HEK293T (cell line): ENCODE measurements at regions not wholly inside any gene's neighbourhood (a gene's known extent, or its start where the extent isn't known, plus 50 kb on each side); places are given as distances from the start of the nearest gene placed in this dataset.

ENCODE experiments used
- CTCF ChIA-PET: fragments of 350-600 bp; formaldehyde crosslinking; extraction: SDS; loops from one replicate; lab custom pipeline; 2021; ENCODE audit warnings: antibody characterized with exemption, inconsistent platforms; lab: Yijun Ruan, JAX
- POLR2A ChIA-PET: fragments of 350-600 bp; formaldehyde crosslinking; extraction: SDS; loops from one replicate; lab custom pipeline; 2020; ENCODE audit warnings: antibody characterized with exemption, inconsistent platforms; lab: Yijun Ruan, JAX
- DNase-seq: peaks from one replicate; pipeline ENCODE4 v3.0.0; 2012; ENCODE audit warnings: mixed read lengths; ENCODE audit errors: extremely low spot score
- ARNT ChIP-seq: fragments of 450-650 bp; IDR thresholded peaks from 2 replicates; pipeline ENCODE4 v1.6.1; 2017; ENCODE audit warnings: mild to moderate bottlenecking
- BHLHE40 ChIP-seq: fragments of 450-650 bp; IDR thresholded peaks from 2 replicates; pipeline ENCODE4 v1.6.1; 2016; ENCODE audit warnings: mild to moderate bottlenecking, moderate library complexity, borderline replicate concordance
- CTBP1 ChIP-seq: fragments of 450-650 bp; IDR thresholded peaks from 2 replicates; pipeline ENCODE4 v1.6.1; 2016; ENCODE audit warnings: borderline replicate concordance
- ELF4 ChIP-seq: fragments of 450-650 bp; IDR thresholded peaks from 2 replicates; pipeline ENCODE4 v1.6.1; 2017; ENCODE audit warnings: antibody characterized with exemption
- FOXA1 ChIP-seq: fragments of 450-650 bp; IDR thresholded peaks from 2 replicates; pipeline ENCODE4 v1.6.1; 2016; ENCODE audit warnings: mild to moderate bottlenecking
- FOXK2 ChIP-seq: fragments of 450-650 bp; IDR thresholded peaks from 2 replicates; pipeline ENCODE4 v1.6.1; 2016; ENCODE audit warnings: mild to moderate bottlenecking
- FOXM1 ChIP-seq: fragments of 450-650 bp; IDR thresholded peaks from 2 replicates; pipeline ENCODE4 v1.6.1; 2017; ENCODE audit warnings: mild to moderate bottlenecking, borderline replicate concordance
- HDGF ChIP-seq: fragments of 450-650 bp; IDR thresholded peaks from 2 replicates; pipeline ENCODE4 v1.6.1; 2017; ENCODE audit warnings: antibody characterized with exemption, borderline replicate concordance
- L3MBTL2 ChIP-seq: fragments of 450-650 bp; conservative IDR thresholded peaks from 2 replicates; pipeline ENCODE4 v1.6.1; 2016; ENCODE audit warnings: mild to moderate bottlenecking
- LEF1 ChIP-seq: fragments of 450-650 bp; IDR thresholded peaks from 2 replicates; pipeline ENCODE4 v1.6.1; 2017; ENCODE audit warnings: mild to moderate bottlenecking, borderline replicate concordance
- NFRKB ChIP-seq: fragments of 450-650 bp; IDR thresholded peaks from 2 replicates; pipeline ENCODE4 v1.6.1; 2016; ENCODE audit warnings: mild to moderate bottlenecking, moderate library complexity
- SP1 ChIP-seq: fragments of 450-650 bp; IDR thresholded peaks from 2 replicates; pipeline ENCODE4 v1.6.1; 2017
- SUZ12 ChIP-seq: fragments of 450-650 bp; IDR thresholded peaks from 2 replicates; pipeline ENCODE4 v1.6.1; 2016; ENCODE audit warnings: mild to moderate bottlenecking
- TARDBP ChIP-seq: fragments of 450-650 bp; IDR thresholded peaks from 2 replicates; pipeline ENCODE4 v1.6.1; 2016
- ZNF384 ChIP-seq: fragments of 450-650 bp; IDR thresholded peaks from 2 replicates; pipeline ENCODE4 v1.6.1; 2016
- TF ChIP-seq, protein P1 (sequence below): fragments of 450-650 bp; IDR thresholded peaks from 2 replicates; pipeline ENCODE4 v1.6.1; 2016

DNA sequence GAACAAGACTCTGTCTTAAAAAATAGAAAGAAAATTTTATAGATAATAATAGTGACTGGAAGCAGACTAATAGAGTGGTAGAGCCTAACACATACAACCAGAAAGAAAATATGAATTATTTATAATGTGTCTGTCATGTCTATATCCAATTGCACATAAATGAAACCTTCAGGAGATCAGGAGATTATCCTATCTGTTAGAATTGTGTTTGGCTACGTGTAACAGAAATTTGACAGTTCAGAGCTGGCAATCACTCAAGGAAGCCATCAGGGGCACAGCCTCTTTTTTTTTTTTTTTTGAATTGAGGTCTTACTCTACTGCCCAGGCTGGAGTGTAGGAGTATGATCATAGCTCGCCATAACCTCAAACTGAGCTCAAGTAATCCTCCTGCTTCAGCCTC lies 157.2 kb downstream of the TGFB2 start:
- TF ChIP-seq HDGF (no peak), CTBP1 (no peak), BHLHE40 (no peak)
- DNase-seq, result no peak
- ChIA-PET POLR2A (no interaction called here), CTCF (no interaction called here)

DNA sequence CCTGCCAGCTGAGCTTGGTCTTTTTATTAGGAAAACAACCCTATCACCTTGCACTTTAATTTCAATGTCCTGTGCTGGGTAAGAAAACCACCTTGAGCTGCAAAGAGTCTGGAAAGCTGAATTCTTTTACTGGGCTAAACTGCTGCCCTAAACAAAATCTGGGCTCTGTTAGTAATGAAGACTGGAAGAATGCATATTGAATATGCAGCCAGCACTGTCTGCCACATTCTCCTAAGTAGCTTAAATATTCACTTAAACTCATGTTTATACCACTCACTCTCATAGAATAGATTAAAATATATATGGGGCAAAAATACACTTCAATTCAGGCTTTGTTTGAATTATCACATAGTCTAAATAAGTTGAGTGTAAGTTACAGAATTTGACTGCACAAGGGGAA lies 158.0 kb downstream of the TGFB2 start:
- ChIA-PET CTCF (interaction anchor here (0.6 to 0.8 kb wide), 2 partner anchors 11 to 16 kb away, joined by 3 read pairs; no protein-coding TSS in a partner anchor), POLR2A (no interaction called here)
- DNase-seq, result no peak
- no peak for TF ChIP-seq ARNT
- TF ChIP-seq HDGF, result no peak
- TF ChIP-seq SP1, result no peak
- TF ChIP-seq ELF4, result no peak
- no peak for TF ChIP-seq CTBP1
- TF ChIP-seq TARDBP, result no peak
- TF ChIP-seq FOXM1, result no peak
- TF ChIP-seq, protein P1, sequence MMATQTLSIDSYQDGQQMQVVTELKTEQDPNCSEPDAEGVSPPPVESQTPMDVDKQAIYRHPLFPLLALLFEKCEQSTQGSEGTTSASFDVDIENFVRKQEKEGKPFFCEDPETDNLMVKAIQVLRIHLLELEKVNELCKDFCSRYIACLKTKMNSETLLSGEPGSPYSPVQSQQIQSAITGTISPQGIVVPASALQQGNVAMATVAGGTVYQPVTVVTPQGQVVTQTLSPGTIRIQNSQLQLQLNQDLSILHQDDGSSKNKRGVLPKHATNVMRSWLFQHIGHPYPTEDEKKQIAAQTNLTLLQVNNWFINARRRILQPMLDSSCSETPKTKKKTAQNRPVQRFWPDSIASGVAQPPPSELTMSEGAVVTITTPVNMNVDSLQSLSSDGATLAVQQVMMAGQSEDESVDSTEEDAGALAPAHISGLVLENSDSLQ, result no peak
- no peak for TF ChIP-seq FOXA1
- TF ChIP-seq LEF1, result no peak
- no peak for TF ChIP-seq NFRKB
- TF ChIP-seq SUZ12, result no peak
- TF ChIP-seq ZNF384, result no peak
- TF ChIP-seq L3MBTL2, result no peak
- no peak for TF ChIP-seq BHLHE40
- no peak for TF ChIP-seq FOXK2

DNA sequence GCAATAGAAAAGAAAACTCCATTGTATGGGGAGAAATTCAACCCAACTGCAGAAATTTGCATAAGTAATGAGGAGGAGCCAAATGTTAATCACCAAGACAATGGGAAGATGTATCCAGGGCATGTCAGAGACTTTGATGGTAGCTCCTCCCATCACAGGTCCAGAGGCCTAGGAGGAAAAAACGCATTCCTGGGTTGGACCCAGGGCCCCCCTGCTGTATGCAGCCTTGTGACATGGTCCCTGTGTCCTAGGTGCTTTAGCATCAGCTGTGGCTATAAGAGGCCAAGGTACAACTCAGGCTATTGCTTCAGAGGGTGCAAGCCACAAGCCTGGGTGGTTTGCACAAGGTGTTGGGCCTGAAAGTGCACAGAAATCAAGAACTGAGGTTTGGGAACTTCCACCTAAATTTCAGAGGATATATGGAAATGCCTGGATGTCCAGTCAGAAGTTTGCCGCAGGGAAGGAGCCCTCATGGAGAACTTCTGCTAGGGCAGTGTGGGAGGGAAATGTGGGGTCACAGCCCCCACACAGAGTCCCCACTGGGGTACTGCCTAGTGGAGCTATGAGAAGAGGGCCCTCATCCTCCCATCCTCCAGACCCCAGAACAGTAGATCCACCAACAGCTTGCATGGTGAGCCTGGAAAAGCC lies 162.3 kb downstream of the TGFB2 start:
- CTCF ChIA-PET, result no interaction called here
- POLR2A ChIA-PET, result no interaction called here
- TF ChIP-seq TARDBP (no peak), SP1 (no peak), NFRKB (no peak), BHLHE40 (no peak)
- DNase-seq, result no peak

DNA sequence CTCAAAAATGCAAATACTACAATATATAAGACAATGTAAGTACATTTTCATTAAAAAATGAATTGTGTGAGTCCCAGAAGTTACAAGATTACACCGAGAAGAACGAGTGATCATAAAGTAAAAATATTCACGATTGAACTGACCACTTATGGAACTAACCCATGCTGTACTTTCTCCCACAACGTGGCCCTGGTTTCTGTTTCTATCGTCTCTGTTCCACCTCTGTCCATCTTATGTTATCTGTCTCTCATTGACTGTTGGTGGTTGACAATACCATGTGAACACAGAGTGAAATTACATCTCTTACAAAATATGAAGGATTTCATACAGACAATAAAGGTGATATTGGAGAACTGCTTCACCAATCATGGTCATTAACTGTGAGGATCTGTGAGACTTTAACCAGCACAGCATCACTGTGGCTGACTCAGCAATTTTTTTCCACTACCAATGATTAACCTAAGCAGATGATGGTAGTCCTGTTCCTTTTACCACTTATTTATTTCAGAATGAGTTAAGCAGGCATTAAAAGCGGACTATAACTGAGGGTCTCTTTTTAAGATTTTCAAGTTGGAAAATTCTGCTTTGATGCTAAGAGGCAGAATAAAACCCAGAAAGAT lies 165.1 kb downstream of the TGFB2 start:
- POLR2A ChIA-PET, result no interaction called here
- CTCF ChIA-PET, result no interaction called here
- DNase-seq, result no peak
- no peak for TF ChIP-seq TARDBP
- TF ChIP-seq CTBP1, result no peak
- TF ChIP-seq FOXK2, result no peak
- no peak for TF ChIP-seq L3MBTL2
- TF ChIP-seq ELF4, result no peak
- TF ChIP-seq NFRKB, result no peak
- TF ChIP-seq SUZ12, result no peak
- TF ChIP-seq, protein P1, result no peak
- no peak for TF ChIP-seq LEF1
- no peak for TF ChIP-seq ARNT
- TF ChIP-seq FOXA1, result no peak
- TF ChIP-seq ZNF384, result no peak
- TF ChIP-seq FOXM1, result no peak
- no peak for TF ChIP-seq BHLHE40
- no peak for TF ChIP-seq HDGF
- TF ChIP-seq SP1, result no peak

DNA sequence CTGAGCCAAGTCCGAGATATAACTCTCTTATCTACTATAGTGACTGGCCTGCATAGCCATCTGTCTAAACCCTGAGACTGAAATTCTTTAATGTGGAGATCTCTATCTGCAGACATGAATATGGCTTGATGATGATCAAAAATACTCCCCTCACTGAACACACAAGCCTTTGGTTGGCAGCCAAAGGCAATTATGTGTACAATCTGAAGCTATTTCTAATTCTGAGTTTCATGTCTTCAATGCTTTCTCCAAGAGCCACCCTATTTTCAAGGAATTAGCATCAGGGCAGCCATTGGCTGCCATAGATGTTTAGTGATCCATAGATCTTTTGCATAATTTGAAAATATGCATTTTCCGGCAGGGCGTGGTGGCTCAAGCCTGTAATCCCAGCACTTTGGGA lies 168.2 kb downstream of the TGFB2 start:
- TF ChIP-seq ELF4, result no peak
- TF ChIP-seq ARNT, result no peak
- TF ChIP-seq NFRKB, result no peak
- TF ChIP-seq ZNF384, result no peak
- no peak for TF ChIP-seq FOXM1
- TF ChIP-seq SP1, result no peak
- TF ChIP-seq FOXK2, result no peak
- no peak for TF ChIP-seq L3MBTL2
- no peak for TF ChIP-seq BHLHE40
- TF ChIP-seq, protein P1, result no peak
- no peak for TF ChIP-seq SUZ12
- no peak for TF ChIP-seq HDGF
- ChIA-PET POLR2A (no interaction called here), CTCF (no interaction called here)
- DNase-seq, result no peak

DNA sequence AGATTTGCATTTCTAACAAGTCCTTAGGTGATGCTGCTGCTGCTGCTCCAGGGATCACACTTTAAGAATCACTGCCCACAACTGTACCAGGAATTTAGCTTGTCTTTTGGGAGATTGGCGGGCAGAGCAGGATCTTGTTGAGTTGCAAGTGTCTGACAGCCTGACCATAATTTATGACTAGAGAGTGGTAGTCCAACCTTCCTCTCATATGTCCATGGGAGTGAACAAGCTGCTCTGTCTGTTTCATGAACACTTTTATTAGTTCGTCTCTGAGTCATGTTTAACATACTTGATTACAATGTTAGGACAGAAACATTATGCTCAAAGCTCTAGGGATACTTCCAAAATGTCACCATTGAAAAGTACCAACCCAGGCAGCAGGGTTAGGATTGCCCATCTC lies 169.6 kb downstream of the TGFB2 start:
- DNase-seq, result no peak
- CTCF ChIA-PET, result no interaction called here
- no peak for TF ChIP-seq ZNF384
- TF ChIP-seq, protein P1, result peak; percentile 16; the same call in 1 of the 2 replicates
- POLR2A ChIA-PET, result no interaction called here
